HepG2 (cell line): ENCODE measurements at regions not wholly inside any gene's neighbourhood (a gene's known extent, or its start where the extent isn't known, plus 50 kb on each side); places are given as distances from the start of the nearest gene placed in this dataset.

Experiments
- BCL6 ChIP-seq: IDR thresholded peaks from 2 replicates; pipeline ENCODE4 v1.6.1; 2016; ENCODE audit warnings: missing genetic modification reagents, missing compliant biosample characterization
- BRCA1 ChIP-seq: sonication (generic); formaldehyde crosslinking; IDR thresholded peaks from 2 replicates; pipeline ENCODE4 v1.4.0; 2020; ENCODE audit warnings: missing genetic modification reagents
- DMAP1 ChIP-seq: IDR thresholded peaks from 2 replicates; pipeline ENCODE4 v1.6.1; 2016
- ERF ChIP-seq: IDR thresholded peaks from 2 replicates; pipeline ENCODE4 v1.6.1; 2018; ENCODE audit warnings: missing biosample characterization, missing genetic modification reagents
- FLYWCH1 ChIP-seq: sonication (generic); formaldehyde crosslinking; IDR thresholded peaks from 2 replicates; pipeline ENCODE4 v1.8.1; 2023; ENCODE audit warnings: mild to moderate bottlenecking, missing genetic modification reagents
- HBP1 ChIP-seq: IDR thresholded peaks from 2 replicates; pipeline ENCODE4 v1.6.1; 2016; ENCODE audit warnings: low read depth, control low read depth
- IKZF4 ChIP-seq: sonication (generic); formaldehyde crosslinking; IDR thresholded peaks from 2 replicates; pipeline ENCODE4 v1.5.1; 2020; ENCODE audit warnings: borderline replicate concordance, mild to moderate bottlenecking, low read depth, missing genetic modification reagents; ENCODE audit errors: not compliant biosample characterization
- MBD4 ChIP-seq: IDR thresholded peaks from 2 replicates; pipeline ENCODE4 v1.6.1; 2012; ENCODE audit warnings: low read length, inconsistent platforms, borderline replicate concordance
- PRMT3 ChIP-seq: sonication (generic); formaldehyde crosslinking; IDR thresholded peaks from 2 replicates; pipeline ENCODE4 v1.8.1; 2022; ENCODE audit warnings: low read depth, mild to moderate bottlenecking, moderate library complexity, missing genetic modification reagents, borderline replicate concordance
- REL ChIP-seq: sonication (generic); formaldehyde crosslinking; conservative IDR thresholded peaks from 2 replicates; pipeline ENCODE4 v1.8.0; 2022; ENCODE audit warnings: mild to moderate bottlenecking, missing genetic modification reagents, moderate library complexity
- RXRA ChIP-seq: sonication (generic); formaldehyde crosslinking; IDR thresholded peaks from 2 replicates; pipeline ENCODE4 v1.5.1; 2020; ENCODE audit warnings: missing genetic modification reagents
- SOX6 ChIP-seq, 2 experiments: fragments of 450-650 bp in 1 of 2; sonication (generic) in 1 of 2; formaldehyde crosslinking in 1 of 2; IDR thresholded peaks; 2 replicates each; pipeline versions ENCODE4 v1.4.0 to v1.6.1; 2017 to 2020; ENCODE audit warnings: antibody characterized with exemption in 1 of 2, mild to moderate bottlenecking in 1 of 2, missing genetic modification reagents in 1 of 2
- TRIM24 ChIP-seq: sonication (generic); formaldehyde crosslinking; IDR thresholded peaks from 2 replicates; pipeline ENCODE4 v1.8.0; 2022; ENCODE audit warnings: mild to moderate bottlenecking, missing genetic modification reagents
- ZFP1 ChIP-seq: IDR thresholded peaks from 2 replicates; pipeline ENCODE4 v1.6.1; 2016
- ZNF350 ChIP-seq: sonication (generic); formaldehyde crosslinking; IDR thresholded peaks from 2 replicates; pipeline ENCODE4 v1.4.0; 2020; ENCODE audit warnings: mild to moderate bottlenecking, low read depth, missing genetic modification reagents, borderline replicate concordance
- ZNF362 ChIP-seq: sonication (generic); formaldehyde crosslinking; IDR thresholded peaks from 2 replicates; pipeline ENCODE4 v1.4.0; 2020; ENCODE audit warnings: missing genetic modification reagents, mild to moderate bottlenecking, borderline replicate concordance
- ZNF556 ChIP-seq: sonication (generic); formaldehyde crosslinking; IDR thresholded peaks from 2 replicates; pipeline ENCODE4 v1.4.0; 2020; ENCODE audit warnings: mild to moderate bottlenecking, missing genetic modification reagents, borderline replicate concordance
- ZNF788 ChIP-seq: sonication (generic); formaldehyde crosslinking; IDR thresholded peaks from 2 replicates; pipeline ENCODE4 v1.5.0; 2020; ENCODE audit warnings: mild to moderate bottlenecking, missing genetic modification reagents, borderline replicate concordance
- TF ChIP-seq, protein P1 (sequence below): sonication (generic); formaldehyde crosslinking; IDR thresholded peaks from 2 replicates; pipeline ENCODE4 v1.5.0; 2020; ENCODE audit warnings: mild to moderate bottlenecking, missing genetic modification reagents
- TF ChIP-seq, protein P2 (sequence below): sonication (generic); formaldehyde crosslinking; IDR thresholded peaks from 2 replicates; pipeline ENCODE4 v1.5.0; 2020; ENCODE audit warnings: mild to moderate bottlenecking, missing genetic modification reagents, moderate library complexity
- TF ChIP-seq, protein P3 (sequence below): sonication (generic); formaldehyde crosslinking; IDR thresholded peaks from 2 replicates; pipeline ENCODE4 v1.4.0; 2020; ENCODE audit warnings: missing genetic modification reagents

DNA sequence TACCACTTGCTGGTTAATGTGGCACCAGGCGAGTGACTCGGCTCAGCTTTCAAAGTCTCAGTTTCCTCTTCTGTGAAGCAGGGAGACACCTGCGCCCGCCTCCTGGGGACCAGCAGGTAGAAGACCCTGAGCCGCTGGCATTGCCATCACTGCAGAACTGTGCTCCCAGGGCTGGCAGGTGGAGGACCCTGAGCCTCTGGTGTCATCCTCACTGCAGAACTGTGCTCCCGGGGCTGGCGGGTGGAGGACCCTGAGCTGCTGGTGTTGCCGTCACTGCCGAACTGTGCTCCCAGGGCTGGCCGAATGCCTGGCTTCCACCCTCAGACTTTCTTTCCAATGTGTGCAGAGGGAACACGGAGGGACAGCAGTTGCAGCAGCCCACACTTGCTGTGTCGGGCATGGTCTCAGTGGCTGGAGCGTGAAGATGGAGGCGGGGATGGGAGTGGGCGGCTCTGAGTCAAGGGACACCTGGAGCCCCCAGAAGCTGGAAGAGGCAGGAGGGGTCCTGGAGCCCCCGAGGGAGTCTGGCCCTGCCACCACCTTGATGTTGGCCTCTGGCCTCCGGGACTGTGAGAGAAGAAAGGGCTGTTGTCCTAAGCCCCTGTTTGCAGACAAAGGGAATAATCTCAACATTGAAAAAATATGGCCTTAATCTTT lies 75.8 kb upstream of the METTL9 start (continued):
- TF ChIP-seq SOX6 (IDR thresholded peaks at IDR 0.05), result no peak
- TF ChIP-seq SOX6 (CRISPR knock-in tag; IDR thresholded peaks at IDR 0.05), result peak; percentile 84; the same call in 1 of the 2 replicates
- TF ChIP-seq ZNF350, result peak; percentile 40; the same call in 1 of the 2 replicates
- TF ChIP-seq ERF (CRISPR knock-in tag), result peak; percentile 32; the same call in 1 of the 2 replicates
- 0 out of 2 replicates have a peak, but pooled peaks have one; percentile 44 for TF ChIP-seq RXRA (CRISPR knock-in tag)
- TF ChIP-seq REL, result no peak
- TF ChIP-seq, protein P1, sequence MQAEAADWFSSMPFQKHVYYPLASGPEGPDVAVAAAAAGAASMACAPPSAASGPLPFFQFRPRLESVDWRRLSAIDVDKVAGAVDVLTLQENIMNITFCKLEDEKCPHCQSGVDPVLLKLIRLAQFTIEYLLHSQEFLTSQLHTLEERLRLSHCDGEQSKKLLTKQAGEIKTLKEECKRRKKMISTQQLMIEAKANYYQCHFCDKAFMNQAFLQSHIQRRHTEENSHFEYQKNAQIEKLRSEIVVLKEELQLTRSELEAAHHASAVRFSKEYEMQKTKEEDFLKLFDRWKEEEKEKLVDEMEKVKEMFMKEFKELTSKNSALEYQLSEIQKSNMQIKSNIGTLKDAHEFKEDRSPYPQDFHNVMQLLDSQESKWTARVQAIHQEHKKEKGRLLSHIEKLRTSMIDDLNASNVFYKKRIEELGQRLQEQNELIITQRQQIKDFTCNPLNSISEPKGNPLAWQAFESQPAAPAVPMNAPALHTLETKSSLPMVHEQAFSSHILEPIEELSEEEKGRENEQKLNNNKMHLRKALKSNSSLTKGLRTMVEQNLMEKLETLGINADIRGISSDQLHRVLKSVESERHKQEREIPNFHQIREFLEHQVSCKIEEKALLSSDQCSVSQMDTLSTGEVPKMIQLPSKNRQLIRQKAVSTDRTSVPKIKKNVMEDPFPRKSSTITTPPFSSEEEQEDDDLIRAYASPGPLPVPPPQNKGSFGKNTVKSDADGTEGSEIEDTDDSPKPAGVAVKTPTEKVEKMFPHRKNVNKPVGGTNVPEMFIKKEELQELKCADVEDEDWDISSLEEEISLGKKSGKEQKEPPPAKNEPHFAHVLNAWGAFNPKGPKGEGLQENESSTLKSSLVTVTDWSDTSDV (CRISPR knock-in tag), result peak; percentile 77; the same call in 1 of the 2 replicates
- TF ChIP-seq ZFP1 (CRISPR knock-in tag), result 0 out of 2 replicates have a peak, but pooled peaks have one; percentile 26
- TF ChIP-seq FLYWCH1, result no peak
- 0 out of 2 replicates have a peak, but pooled peaks have one; percentile 52 for TF ChIP-seq HBP1 (CRISPR knock-in tag)
- 0 out of 2 replicates have a peak, but pooled peaks have one; percentile 7 for TF ChIP-seq TRIM24 (CRISPR knock-in tag)
- TF ChIP-seq, protein P2, sequence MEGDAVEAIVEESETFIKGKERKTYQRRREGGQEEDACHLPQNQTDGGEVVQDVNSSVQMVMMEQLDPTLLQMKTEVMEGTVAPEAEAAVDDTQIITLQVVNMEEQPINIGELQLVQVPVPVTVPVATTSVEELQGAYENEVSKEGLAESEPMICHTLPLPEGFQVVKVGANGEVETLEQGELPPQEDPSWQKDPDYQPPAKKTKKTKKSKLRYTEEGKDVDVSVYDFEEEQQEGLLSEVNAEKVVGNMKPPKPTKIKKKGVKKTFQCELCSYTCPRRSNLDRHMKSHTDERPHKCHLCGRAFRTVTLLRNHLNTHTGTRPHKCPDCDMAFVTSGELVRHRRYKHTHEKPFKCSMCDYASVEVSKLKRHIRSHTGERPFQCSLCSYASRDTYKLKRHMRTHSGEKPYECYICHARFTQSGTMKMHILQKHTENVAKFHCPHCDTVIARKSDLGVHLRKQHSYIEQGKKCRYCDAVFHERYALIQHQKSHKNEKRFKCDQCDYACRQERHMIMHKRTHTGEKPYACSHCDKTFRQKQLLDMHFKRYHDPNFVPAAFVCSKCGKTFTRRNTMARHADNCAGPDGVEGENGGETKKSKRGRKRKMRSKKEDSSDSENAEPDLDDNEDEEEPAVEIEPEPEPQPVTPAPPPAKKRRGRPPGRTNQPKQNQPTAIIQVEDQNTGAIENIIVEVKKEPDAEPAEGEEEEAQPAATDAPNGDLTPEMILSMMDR, result no peak
- peak; percentile 35; the same call in 1 of the 2 replicates for TF ChIP-seq ZNF788 (CRISPR knock-in tag)
- peak; percentile 68 for TF ChIP-seq IKZF4 (CRISPR knock-in tag)
- TF ChIP-seq DMAP1, result peak; percentile 32; the same call in 1 of the 2 replicates
- no peak for TF ChIP-seq PRMT3 (CRISPR knock-in tag)
- TF ChIP-seq ZNF556, result no peak
- TF ChIP-seq, protein P3, sequence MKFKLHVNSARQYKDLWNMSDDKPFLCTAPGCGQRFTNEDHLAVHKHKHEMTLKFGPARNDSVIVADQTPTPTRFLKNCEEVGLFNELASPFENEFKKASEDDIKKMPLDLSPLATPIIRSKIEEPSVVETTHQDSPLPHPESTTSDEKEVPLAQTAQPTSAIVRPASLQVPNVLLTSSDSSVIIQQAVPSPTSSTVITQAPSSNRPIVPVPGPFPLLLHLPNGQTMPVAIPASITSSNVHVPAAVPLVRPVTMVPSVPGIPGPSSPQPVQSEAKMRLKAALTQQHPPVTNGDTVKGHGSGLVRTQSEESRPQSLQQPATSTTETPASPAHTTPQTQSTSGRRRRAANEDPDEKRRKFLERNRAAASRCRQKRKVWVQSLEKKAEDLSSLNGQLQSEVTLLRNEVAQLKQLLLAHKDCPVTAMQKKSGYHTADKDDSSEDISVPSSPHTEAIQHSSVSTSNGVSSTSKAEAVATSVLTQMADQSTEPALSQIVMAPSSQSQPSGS (CRISPR knock-in tag), result no peak; the same call in none of the 2 replicates
- TF ChIP-seq MBD4, result no peak
- TF ChIP-seq BCL6, result peak; percentile 4; the same call in 1 of the 2 replicates
- TF ChIP-seq ZNF362, result no peak
- no peak for TF ChIP-seq BRCA1 (CRISPR knock-in tag)
